Esophagus squamous epithelium (tissue), 5 donors: ENCODE measurements at regions not wholly inside any gene's neighbourhood (a gene's known extent, or its start where the extent isn't known, plus 50 kb on each side); places are given as distances from the start of the nearest gene placed in this dataset.
"Not testable (repeated sequence)": the region's sequence is repeated elsewhere in the genome, so short reads cannot be mapped to it uniquely, and the experiment has no call there.

Experiments used
- DNase-seq: peaks from one replicate; lab custom pipeline; 2025; lab: John Stamatoyannopoulos, UW
- H3K27ac ChIP-seq, 4 donors: fragments of 200-600 bp; sonication (generic); one replicate each; pipeline ENCODE4 v1.5.1; 2016 to 2019; ENCODE audit warnings: mild to moderate bottlenecking in 1 of 4
- H3K27me3 ChIP-seq, 4 donors: fragments of 200-600 bp; sonication (generic); 1 replicate in 3 of 4; 2 replicates in 1 of 4; pipeline versions ENCODE4 v1.5.1 to v1.6.0; 2017 to 2021; ENCODE audit warnings: antibody characterized with exemption in 1 of 4
- H3K36me3 ChIP-seq, 3 donors: fragments of 200-600 bp; sonication (generic); one replicate each; pipeline ENCODE4 v1.5.1; 2016 to 2019
- H3K4me1 ChIP-seq, 3 donors: fragments of 200-600 bp; sonication (generic); one replicate each; pipeline ENCODE4 v1.5.1; 2017 to 2019
- H3K4me3 ChIP-seq, 4 donors: fragments of 200-600 bp; sonication (generic); 1 replicate in 3 of 4; 2 replicates in 1 of 4; pipeline ENCODE4 v1.5.1; 2016 to 2019; ENCODE audit warnings: mild to moderate bottlenecking in 2 of 4, moderate library complexity in 1 of 4
- H3K9me3 ChIP-seq, 3 donors: fragments of 200-600 bp; sonication (generic); one replicate each; pipeline ENCODE4 v1.5.1; 2016 to 2019
- POLR2A ChIP-seq, 4 donors: fragments of 450-650 bp; IDR thresholded peaks; one replicate each; pipeline ENCODE4 v1.6.1; 2017; ENCODE audit warnings: antibody characterized with exemption in 4 of 4, mild to moderate bottlenecking in 4 of 4, moderate library complexity in 3 of 4
- WGBS, 2 donors: methylation state at CpG; one replicate each; pipeline ENCODE4 v1.1.5; 2018; 5-methylcytosine and 5-hydroxymethylcytosine counted together
- intact Hi-C: fragments of 100-400 bp; cut with DNase I; formaldehyde crosslinking; loops from one replicate; pipeline ENCODE4 v1.15.0; 2022
- TF ChIP-seq, protein P1 (sequence below), 6 experiments: fragments of 450-650 bp in 4 of 6; fragments of 200-600 bp in 2 of 6; sonication (generic) in 2 of 6; IDR thresholded peaks; one replicate each; pipeline ENCODE4 v1.5.1; 2016 to 2019; ENCODE audit warnings: antibody characterized with exemption in 6 of 6, mild to moderate bottlenecking in 4 of 6, moderate library complexity in 4 of 6
- donor health status: DM: yes; HTN: yes; CAD: no.

DNA sequence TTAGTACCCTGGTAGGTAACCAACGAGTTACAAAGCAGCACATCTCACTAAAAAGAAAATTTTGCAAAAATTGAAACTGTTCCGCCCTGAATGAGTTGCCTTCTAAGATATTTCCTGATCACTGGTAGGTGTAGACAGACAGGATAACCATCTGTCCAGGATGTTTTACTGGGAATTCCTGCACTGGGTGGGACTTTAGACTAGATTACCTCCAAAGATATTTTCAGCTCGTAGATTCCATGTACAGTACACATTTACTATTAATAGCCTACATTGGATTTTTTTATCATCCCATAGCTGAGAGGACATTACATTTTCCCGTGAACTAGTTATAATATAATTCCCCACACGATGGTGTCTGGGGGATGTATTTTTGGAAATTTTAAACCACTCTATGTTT lies 139.6 kb downstream of the DYRK2 start:
- Histone ChIP-seq H3K27ac (no peak overlapping the region), H3K9me3 (no peaks in the 10 kb centered on the region), H3K4me3 (no peak overlapping the region), H3K4me1 (peaks cover 0 to 3% (median 0%) of the 10 kb centered on the region in 3 donors), H3K27me3 (no peaks in the 10 kb centered on the region), H3K36me3 (no peaks in the 10 kb centered on the region)
- 57 to 63% methylated on average over 5 of the region's 5 CpGs for WGBS, 2 donors
- TF ChIP-seq, protein P1, sequence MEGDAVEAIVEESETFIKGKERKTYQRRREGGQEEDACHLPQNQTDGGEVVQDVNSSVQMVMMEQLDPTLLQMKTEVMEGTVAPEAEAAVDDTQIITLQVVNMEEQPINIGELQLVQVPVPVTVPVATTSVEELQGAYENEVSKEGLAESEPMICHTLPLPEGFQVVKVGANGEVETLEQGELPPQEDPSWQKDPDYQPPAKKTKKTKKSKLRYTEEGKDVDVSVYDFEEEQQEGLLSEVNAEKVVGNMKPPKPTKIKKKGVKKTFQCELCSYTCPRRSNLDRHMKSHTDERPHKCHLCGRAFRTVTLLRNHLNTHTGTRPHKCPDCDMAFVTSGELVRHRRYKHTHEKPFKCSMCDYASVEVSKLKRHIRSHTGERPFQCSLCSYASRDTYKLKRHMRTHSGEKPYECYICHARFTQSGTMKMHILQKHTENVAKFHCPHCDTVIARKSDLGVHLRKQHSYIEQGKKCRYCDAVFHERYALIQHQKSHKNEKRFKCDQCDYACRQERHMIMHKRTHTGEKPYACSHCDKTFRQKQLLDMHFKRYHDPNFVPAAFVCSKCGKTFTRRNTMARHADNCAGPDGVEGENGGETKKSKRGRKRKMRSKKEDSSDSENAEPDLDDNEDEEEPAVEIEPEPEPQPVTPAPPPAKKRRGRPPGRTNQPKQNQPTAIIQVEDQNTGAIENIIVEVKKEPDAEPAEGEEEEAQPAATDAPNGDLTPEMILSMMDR (IDR thresholded peaks at IDR 0.05) = no peak
- TF ChIP-seq POLR2A (IDR thresholded peaks at IDR 0.05) = no peak
- no peak for DNase-seq
- intact Hi-C loops = no loop called here

DNA sequence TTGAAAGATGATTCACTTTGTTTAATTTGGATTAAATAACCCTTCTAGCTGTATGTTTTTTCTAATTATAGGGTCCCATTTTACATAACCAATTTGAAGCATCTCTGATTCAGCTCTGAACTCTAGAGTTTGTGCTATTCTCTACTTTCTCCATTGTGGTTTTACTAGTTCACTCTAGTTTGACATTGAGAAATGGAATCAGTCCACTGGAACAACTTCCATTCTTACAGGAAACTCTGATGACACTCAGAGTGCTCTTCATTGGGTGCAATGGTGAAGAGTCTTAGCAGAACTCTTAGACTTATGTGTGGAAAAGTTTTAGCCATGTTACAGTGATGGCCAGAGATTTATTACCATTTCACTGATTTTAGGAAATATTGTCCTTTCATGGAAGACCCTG lies 140.7 kb downstream of the DYRK2 start:
- Histone ChIP-seq H3K27me3 (no peaks in the 10 kb centered on the region), H3K4me1 (no peaks in the 10 kb centered on the region), H3K27ac (no peak overlapping the region), H3K9me3 (no peaks in the 10 kb centered on the region), H3K36me3 (no peaks in the 10 kb centered on the region), H3K4me3 (no peak overlapping the region)
- no peak for DNase-seq
- TF ChIP-seq, protein P1 (IDR thresholded peaks at IDR 0.05) = no peak
- no peak for TF ChIP-seq POLR2A (IDR thresholded peaks at IDR 0.05)
- intact Hi-C loops = no loop called here

DNA sequence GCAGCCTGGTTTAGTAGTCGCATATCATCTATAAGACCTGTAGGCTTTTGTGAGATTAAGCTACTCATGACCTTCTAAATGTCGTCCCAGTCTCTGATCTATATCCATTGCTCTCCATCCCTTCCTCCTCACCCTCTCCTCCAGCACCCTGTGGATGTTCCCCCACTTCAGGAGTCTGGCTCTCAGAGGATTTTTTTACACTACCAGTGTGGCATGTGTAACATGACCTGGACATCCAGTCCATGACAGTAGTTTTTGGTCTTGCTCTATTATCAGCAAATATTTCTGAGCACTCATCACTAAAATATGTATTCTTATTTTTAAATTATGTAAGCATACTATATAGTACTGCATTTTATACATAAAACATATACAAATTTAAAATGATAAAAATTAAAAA lies 142.1 kb downstream of the DYRK2 start:
- 85 to 88% methylated on average over 2 of the region's 2 CpGs for WGBS, 2 donors
- TF ChIP-seq, protein P1 (IDR thresholded peaks at IDR 0.05) = no peak
- no peak for TF ChIP-seq POLR2A (IDR thresholded peaks at IDR 0.05)
- H3K27me3 ChIP-seq = no peaks in the 10 kb centered on the region
- intact Hi-C loops = no loop called here
- DNase-seq = no peak
- H3K36me3 ChIP-seq = no peaks in the 10 kb centered on the region
- no peak overlapping the region for H3K27ac ChIP-seq
- no peaks in the 10 kb centered on the region for H3K4me1 ChIP-seq
- no peaks in the 10 kb centered on the region for H3K9me3 ChIP-seq
- no peak overlapping the region for H3K4me3 ChIP-seq

DNA sequence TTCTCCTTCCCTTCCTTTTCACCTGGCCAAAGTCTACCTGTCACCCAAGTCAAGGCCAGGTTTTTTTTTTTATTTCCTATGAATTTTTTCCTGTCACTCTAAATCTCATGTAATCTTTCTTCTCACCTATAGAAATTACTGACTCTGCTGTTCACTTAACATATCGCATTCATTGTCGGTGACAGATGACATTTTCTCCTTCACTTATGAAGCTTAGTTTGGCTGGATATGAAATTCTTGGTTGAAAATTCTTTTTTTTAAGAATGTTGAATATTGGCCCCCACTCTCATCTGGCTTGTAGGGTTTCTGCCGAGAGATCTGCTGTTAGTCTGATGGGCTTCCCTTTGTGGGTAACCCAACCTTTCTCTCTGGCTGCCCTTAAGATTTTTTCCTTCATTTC lies 142.8 kb downstream of the DYRK2 start:
- intact Hi-C loops, H3K36me3 ChIP-seq, H3K27ac ChIP-seq, H3K9me3 ChIP-seq, DNase-seq, H3K4me3 ChIP-seq, H3K27me3 ChIP-seq, H3K4me1 ChIP-seq: not testable (repeated sequence)
- 96 to 98% methylated on average over 3 of the region's 3 CpGs for WGBS, 2 donors

GRCh38 chr12:67792185-67792584 lies 143.6 kb downstream of the DYRK2 start:
- Histone ChIP-seq H3K27me3 (no peaks in the 10 kb centered on the region), H3K9me3 (no peaks in the 10 kb centered on the region), H3K27ac (no peak overlapping the region), H3K36me3 (no peaks in the 10 kb centered on the region), H3K4me1 (no peaks in the 10 kb centered on the region), H3K4me3 (no peak overlapping the region)
- intact Hi-C loops = no loop called here
- TF ChIP-seq, protein P1 (IDR thresholded peaks at IDR 0.05) = no peak
- no peak for TF ChIP-seq POLR2A (IDR thresholded peaks at IDR 0.05)
- DNase-seq = no peak
- 52 to 92% methylated on average over 3 to 11 of the region's 12 CpGs for WGBS, 2 donors

GRCh38 chr12:67794161-67794560 lies 145.6 kb downstream of the DYRK2 start:
- no peaks in the 10 kb centered on the region for H3K36me3 ChIP-seq
- intact Hi-C loops = no loop called here

More at GRCh38 chr12:67794161-67794560, 145.6 kb downstream of the DYRK2 start:
- no peak overlapping the region for H3K4me3 ChIP-seq
- peaks cover 0 to 12% (median 4%) of the 10 kb centered on the region in 3 donors for H3K4me1 ChIP-seq
- WGBS, 2 donors = 52 to 63% methylated on average over 2 of the region's 2 CpGs
- TF ChIP-seq, protein P1 (IDR thresholded peaks at IDR 0.05) = no peak
- no peak for TF ChIP-seq POLR2A (IDR thresholded peaks at IDR 0.05)
- no peak for DNase-seq
- H3K27ac ChIP-seq = no peak overlapping the region
- no peaks in the 10 kb centered on the region for H3K27me3 ChIP-seq
- no peaks in the 10 kb centered on the region for H3K9me3 ChIP-seq
